Upper lobe of left lung (tissue), 4 donors: ENCODE measurements at regions not wholly inside any gene's neighbourhood (a gene's known extent, or its start where the extent isn't known, plus 50 kb on each side); places are given as distances from the start of the nearest gene placed in this dataset.

Experiments used
- EP300 ChIP-seq, 4 donors: sonication (generic); formaldehyde crosslinking; IDR thresholded peaks; one replicate each; pipeline ENCODE4 v1.5.1; 2017; ENCODE audit warnings: antibody characterized with exemption in 4 of 4, control low read depth in 2 of 4
- POLR2A ChIP-seq, 4 donors: fragments of 450-650 bp; IDR thresholded peaks; one replicate each; pipeline ENCODE4 v1.5.1; 2016 to 2017; ENCODE audit warnings: antibody characterized with exemption in 4 of 4, mild to moderate bottlenecking in 2 of 4
- POLR2AphosphoS5 ChIP-seq, 2 donors: sonication (generic); formaldehyde crosslinking; IDR thresholded peaks; one replicate each; pipeline ENCODE4 v1.5.1; 2017; ENCODE audit warnings: antibody characterized with exemption in 2 of 2
- TF ChIP-seq, protein P1 (sequence below), 6 experiments: fragments of 450-650 bp in 4 of 6; fragments of 200-600 bp in 2 of 6; sonication (generic) in 2 of 6; IDR thresholded peaks; one replicate each; pipeline ENCODE4 v1.5.1; 2016 to 2019; ENCODE audit warnings: antibody characterized with exemption in 6 of 6

DNA sequence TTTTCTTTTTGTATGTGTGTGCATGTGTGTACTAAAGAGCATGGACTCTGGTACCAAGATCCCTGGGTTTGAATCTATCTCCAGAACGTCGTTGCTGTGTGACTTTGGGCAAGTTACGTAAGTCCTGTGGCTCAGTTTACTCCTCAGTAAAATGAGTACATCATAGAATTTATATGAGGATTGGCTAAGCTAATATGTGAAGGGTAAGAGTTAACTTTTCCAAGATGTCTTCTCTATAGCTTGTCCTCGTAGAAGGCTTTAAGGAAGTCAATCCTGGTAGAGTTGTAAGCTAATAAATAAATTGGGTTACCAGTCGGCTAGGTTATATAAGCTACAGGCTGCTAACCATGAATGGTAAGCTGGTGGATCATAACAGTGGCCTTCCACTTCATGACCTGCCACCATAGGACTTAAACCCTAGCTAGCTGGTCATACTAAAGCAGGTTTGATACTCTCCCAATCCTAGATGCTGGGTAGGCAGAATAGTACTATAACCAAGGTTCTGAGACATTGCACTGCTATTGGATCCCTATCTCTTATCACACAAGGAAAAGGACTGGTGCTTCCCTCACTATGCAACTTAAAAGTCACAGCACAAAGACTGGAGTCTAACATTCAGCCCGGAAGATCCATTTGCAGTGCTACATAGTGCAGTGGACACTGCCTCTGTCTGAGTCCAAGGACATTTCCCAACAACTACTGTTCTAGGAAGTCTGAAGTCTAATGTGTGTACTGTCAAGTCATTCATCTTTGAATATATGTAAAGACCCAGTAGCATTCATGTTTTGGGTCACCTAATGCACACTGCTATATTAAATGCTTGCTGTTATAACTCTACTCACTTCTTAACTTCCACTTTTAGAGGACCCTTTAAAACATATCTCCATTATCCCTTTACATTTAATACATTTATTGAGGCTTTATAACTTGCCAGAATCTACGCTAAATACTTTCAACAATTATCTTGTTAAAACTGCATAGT, 156.2 kb downstream of the CRPPA start:
- TF ChIP-seq, protein P1, sequence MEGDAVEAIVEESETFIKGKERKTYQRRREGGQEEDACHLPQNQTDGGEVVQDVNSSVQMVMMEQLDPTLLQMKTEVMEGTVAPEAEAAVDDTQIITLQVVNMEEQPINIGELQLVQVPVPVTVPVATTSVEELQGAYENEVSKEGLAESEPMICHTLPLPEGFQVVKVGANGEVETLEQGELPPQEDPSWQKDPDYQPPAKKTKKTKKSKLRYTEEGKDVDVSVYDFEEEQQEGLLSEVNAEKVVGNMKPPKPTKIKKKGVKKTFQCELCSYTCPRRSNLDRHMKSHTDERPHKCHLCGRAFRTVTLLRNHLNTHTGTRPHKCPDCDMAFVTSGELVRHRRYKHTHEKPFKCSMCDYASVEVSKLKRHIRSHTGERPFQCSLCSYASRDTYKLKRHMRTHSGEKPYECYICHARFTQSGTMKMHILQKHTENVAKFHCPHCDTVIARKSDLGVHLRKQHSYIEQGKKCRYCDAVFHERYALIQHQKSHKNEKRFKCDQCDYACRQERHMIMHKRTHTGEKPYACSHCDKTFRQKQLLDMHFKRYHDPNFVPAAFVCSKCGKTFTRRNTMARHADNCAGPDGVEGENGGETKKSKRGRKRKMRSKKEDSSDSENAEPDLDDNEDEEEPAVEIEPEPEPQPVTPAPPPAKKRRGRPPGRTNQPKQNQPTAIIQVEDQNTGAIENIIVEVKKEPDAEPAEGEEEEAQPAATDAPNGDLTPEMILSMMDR (IDR thresholded peaks at IDR 0.05): no peak
- TF ChIP-seq EP300 (IDR thresholded peaks at IDR 0.05): no peak
- no peak for TF ChIP-seq POLR2A (IDR thresholded peaks at IDR 0.05)
- no peak for TF ChIP-seq POLR2AphosphoS5 (IDR thresholded peaks at IDR 0.05)
